DND-41 (cell line): ENCODE measurements at regions not wholly inside any gene's neighbourhood (a gene's known extent, or its start where the extent isn't known, plus 50 kb on each side); places are given as distances from the start of the nearest gene placed in this dataset.

Experiments used
- ATAC-seq: fragments of 200-7000 bp; cut with Tn5 transposase; 3 replicates; pipeline ENCODE4 v1.9.1; 2021; ENCODE audit warnings: low read depth; ENCODE audit not compliant: insufficient read depth
- DNase-seq: peaks from one replicate; pipeline ENCODE4 v3.0.0-alpha.2; 2020
- H2AFZ ChIP-seq: 2 replicates; pipeline ENCODE4 v1.6.0; 2012; ENCODE audit warnings: low read depth, low read length
- H3K27ac ChIP-seq: 2 replicates; pipeline ENCODE4 v1.5.1; 2012; ENCODE audit warnings: low read length, inconsistent platforms
- H3K27me3 ChIP-seq: fragments of 200-600 bp; sonication (generic); 2 replicates; pipeline ENCODE4 v1.6.0; 2012; ENCODE audit warnings: low read length, mild to moderate bottlenecking, inconsistent platforms; ENCODE audit not compliant: insufficient read depth, poor library complexity
- H3K36me3 ChIP-seq: 2 replicates; pipeline ENCODE4 v1.5.1; 2012; ENCODE audit warnings: low read length, inconsistent platforms; ENCODE audit not compliant: insufficient read depth
- H3K4me1 ChIP-seq: 2 replicates; pipeline ENCODE4 v1.5.1; 2012; ENCODE audit warnings: mild to moderate bottlenecking, low read length; ENCODE audit not compliant: insufficient read depth
- H3K4me2 ChIP-seq: 2 replicates; pipeline ENCODE4 v1.6.0; 2012; ENCODE audit warnings: mild to moderate bottlenecking, moderate library complexity, low read length, inconsistent platforms; ENCODE audit not compliant: insufficient read depth
- H3K4me3 ChIP-seq, 2 experiments: fragments of 200-600 bp in 1 of 2; shearing (Covaris generic) in 1 of 2; 2 replicates each; pipeline ENCODE4 v1.5.1; 2012 to 2016; ENCODE audit warnings: inconsistent platforms in 2 of 2, low read length in 2 of 2, mild to moderate bottlenecking in 2 of 2, low read depth in 1 of 2, moderate library complexity in 1 of 2
- H3K79me2 ChIP-seq: 2 replicates; pipeline ENCODE4 v1.6.0; 2012; ENCODE audit warnings: low read length, inconsistent platforms; ENCODE audit not compliant: insufficient read depth
- H3K9ac ChIP-seq: 2 replicates; pipeline ENCODE4 v1.6.0; 2012; ENCODE audit warnings: low read depth, mild to moderate bottlenecking, inconsistent platforms, low read length, moderate library complexity
- H3K9me3 ChIP-seq: 2 replicates; pipeline ENCODE4 v1.5.1; 2012; ENCODE audit warnings: low read length, moderate library complexity, mild to moderate bottlenecking, inconsistent platforms; ENCODE audit not compliant: insufficient read depth, severe bottlenecking
- H4K20me1 ChIP-seq: 2 replicates; pipeline ENCODE4 v1.6.0; 2012; ENCODE audit warnings: low read length; ENCODE audit not compliant: insufficient read depth
- CTCF ChIP-seq: IDR thresholded peaks from 2 replicates; pipeline ENCODE4 v1.5.1; 2012; ENCODE audit warnings: borderline replicate concordance, low read length, moderate library complexity, mild to moderate bottlenecking; ENCODE audit not compliant: poor library complexity, severe bottlenecking; ENCODE audit errors: extremely low read depth
- EZH2 ChIP-seq: IDR thresholded peaks from 3 replicates; pipeline ENCODE4 v1.6.1; 2012; ENCODE audit warnings: borderline replicate concordance, low read depth, mild to moderate bottlenecking, moderate library complexity, low read length, inconsistent platforms; ENCODE audit not compliant: severe bottlenecking

DNA sequence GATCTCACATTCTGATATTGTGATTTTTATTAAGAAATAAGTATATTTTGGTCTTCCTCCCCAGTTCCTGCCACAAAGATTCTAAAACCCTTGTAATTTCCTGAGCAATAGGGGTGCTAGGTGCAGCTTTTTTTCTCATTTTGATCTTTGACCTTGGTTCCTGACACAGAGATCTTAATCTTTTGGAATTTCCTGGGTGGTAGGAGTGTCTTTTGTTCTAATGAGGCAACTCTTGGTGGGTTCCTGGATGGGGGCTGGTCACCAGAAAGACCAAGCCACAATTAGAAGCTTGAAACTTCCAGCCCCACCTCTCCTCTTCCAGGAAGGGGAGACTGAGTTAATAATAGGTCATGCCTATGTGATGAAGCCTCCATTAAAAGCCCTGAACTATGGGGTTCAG, 334.6 kb downstream of the FOXO1 start:
- Histone ChIP-seq H3K36me3 (no peaks in the 10 kb centered on the region), H3K27ac (no peak overlapping the region), H3K4me1 (no peaks in the 10 kb centered on the region), H3K27me3 (no peaks in the 10 kb centered on the region), H3K9me3 (no peaks in the 10 kb centered on the region), H3K9ac (no peak overlapping the region), H2AFZ (no peak overlapping the region), H3K79me2 (no peaks in the 10 kb centered on the region), H3K4me3 (no peak overlapping the region), H3K4me2 (no peak overlapping the region), H4K20me1 (no peaks in the 10 kb centered on the region)
- TF ChIP-seq EZH2 (no peak), CTCF (no peak)
- DNase-seq = no peak
- ATAC-seq = no peak

GRCh38 chr13:40333226-40333625, 333.2 kb downstream of the FOXO1 start:
- ATAC-seq (no peak), DNase-seq (no peak)
- Histone ChIP-seq H3K4me1 (no peaks in the 10 kb centered on the region), H3K9ac (no peak overlapping the region), H3K79me2 (no peaks in the 10 kb centered on the region), H3K27ac (no peak overlapping the region), H3K4me3 (no peak overlapping the region), H3K9me3 (no peaks in the 10 kb centered on the region), H4K20me1 (no peaks in the 10 kb centered on the region), H3K4me2 (no peak overlapping the region), H3K36me3 (no peaks in the 10 kb centered on the region), H2AFZ (no peak overlapping the region), H3K27me3 (no peaks in the 10 kb centered on the region)
- TF ChIP-seq EZH2 (no peak), CTCF (no peak)

DNA sequence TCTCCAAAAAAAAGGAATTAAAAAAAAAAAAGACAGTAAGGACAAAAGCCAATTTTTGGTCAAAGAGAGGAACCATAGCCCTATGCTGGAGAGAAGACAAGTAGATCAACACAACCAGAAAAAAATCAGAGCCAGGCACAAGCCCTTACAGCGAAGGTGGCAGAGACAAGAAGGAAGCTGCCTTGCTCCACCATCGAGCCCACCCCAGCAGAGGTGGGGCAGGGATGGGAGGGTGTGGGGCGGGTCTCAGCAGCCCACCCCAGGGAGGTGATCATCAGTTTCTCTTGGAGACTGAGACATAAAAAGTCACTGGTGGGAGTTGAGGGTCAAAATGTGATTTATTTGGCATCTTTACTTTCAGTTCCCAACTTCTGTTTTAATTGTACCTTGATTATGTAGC, 332.4 kb downstream of the FOXO1 start:
- DNase-seq (no peak), ATAC-seq (no peak)
- H3K9me3 ChIP-seq = no peaks in the 10 kb centered on the region
- H4K20me1 ChIP-seq = no peaks in the 10 kb centered on the region
- no peaks in the 10 kb centered on the region for H3K79me2 ChIP-seq
- no peaks in the 10 kb centered on the region for H3K36me3 ChIP-seq
- no peak overlapping the region for H3K4me3 ChIP-seq
- no peak overlapping the region for H3K27ac ChIP-seq
- H2AFZ ChIP-seq = no peak overlapping the region
- no peak overlapping the region for H3K9ac ChIP-seq
- TF ChIP-seq EZH2 (no peak), CTCF (no peak)
- H3K4me2 ChIP-seq = no peak overlapping the region
- no peaks in the 10 kb centered on the region for H3K4me1 ChIP-seq
- no peaks in the 10 kb centered on the region for H3K27me3 ChIP-seq

- no peak overlapping the region for H3K4me2 ChIP-seq
- H3K27ac ChIP-seq = no peak overlapping the region
Measured at GRCh38 chr13:40334616-40335015, 331.8 kb downstream of the FOXO1 start.

More at GRCh38 chr13:40334616-40335015, 331.8 kb downstream of the FOXO1 start:
- H3K27me3 ChIP-seq = no peaks in the 10 kb centered on the region
- H4K20me1 ChIP-seq = no peaks in the 10 kb centered on the region
- no peaks in the 10 kb centered on the region for H3K36me3 ChIP-seq
- no peak overlapping the region for H2AFZ ChIP-seq
- H3K4me3 ChIP-seq = no peak overlapping the region
- DNase-seq = no peak
- no peaks in the 10 kb centered on the region for H3K79me2 ChIP-seq
- TF ChIP-seq EZH2 (no peak), CTCF (no peak)
- H3K9me3 ChIP-seq = no peaks in the 10 kb centered on the region
- ATAC-seq = no peak
- no peak overlapping the region for H3K9ac ChIP-seq
- no peaks in the 10 kb centered on the region for H3K4me1 ChIP-seq
